ENCODE measurements at regions not wholly inside any gene's neighbourhood (a gene's known extent, or its start where the extent isn't known, plus 50 kb on each side); places are given as distances from the start of the nearest gene placed in this dataset.

DNA sequence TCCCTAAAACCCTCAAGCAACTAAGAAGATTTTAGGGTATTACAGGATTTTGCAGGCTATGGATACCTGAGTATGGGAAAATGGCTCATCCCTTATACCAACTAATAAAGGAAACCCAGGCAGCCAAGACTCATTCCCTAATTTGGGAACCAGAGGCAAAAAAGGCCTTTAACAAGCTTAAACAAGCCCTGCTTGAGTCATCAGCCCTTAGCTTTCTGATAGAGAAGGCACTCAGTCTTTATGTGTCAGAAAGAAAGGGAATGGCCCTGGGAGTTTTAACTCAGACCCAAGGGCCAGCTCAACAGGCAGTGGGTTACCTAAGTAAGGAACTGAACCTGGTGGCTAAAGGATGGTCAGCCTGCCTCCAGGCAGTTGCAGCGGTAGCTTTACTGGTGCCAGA is 96.9 kb upstream of the RMP24 start:
- TF ChIP-seq, protein P1, sequence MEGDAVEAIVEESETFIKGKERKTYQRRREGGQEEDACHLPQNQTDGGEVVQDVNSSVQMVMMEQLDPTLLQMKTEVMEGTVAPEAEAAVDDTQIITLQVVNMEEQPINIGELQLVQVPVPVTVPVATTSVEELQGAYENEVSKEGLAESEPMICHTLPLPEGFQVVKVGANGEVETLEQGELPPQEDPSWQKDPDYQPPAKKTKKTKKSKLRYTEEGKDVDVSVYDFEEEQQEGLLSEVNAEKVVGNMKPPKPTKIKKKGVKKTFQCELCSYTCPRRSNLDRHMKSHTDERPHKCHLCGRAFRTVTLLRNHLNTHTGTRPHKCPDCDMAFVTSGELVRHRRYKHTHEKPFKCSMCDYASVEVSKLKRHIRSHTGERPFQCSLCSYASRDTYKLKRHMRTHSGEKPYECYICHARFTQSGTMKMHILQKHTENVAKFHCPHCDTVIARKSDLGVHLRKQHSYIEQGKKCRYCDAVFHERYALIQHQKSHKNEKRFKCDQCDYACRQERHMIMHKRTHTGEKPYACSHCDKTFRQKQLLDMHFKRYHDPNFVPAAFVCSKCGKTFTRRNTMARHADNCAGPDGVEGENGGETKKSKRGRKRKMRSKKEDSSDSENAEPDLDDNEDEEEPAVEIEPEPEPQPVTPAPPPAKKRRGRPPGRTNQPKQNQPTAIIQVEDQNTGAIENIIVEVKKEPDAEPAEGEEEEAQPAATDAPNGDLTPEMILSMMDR (IDR thresholded peaks at IDR 0.05; ENCODE audit: borderline replicate concordance) = no peak
- DNase-seq = no peak
- H3K9me3 ChIP-seq (replicated peaks) = peaks cover 8% of the 10 kb centered on the region
- no peaks in the 10 kb centered on the region for H3K27me3 ChIP-seq (ENCODE audit: low read depth)
- intact Hi-C loops (cut with micrococcal nuclease) = no loop called here
- no peaks in the 10 kb centered on the region for H3K4me1 ChIP-seq
- no peaks in the 10 kb centered on the region for H3K36me3 ChIP-seq
- no peak overlapping the region for H3K27ac ChIP-seq (replicated peaks)
- H3K4me3 ChIP-seq = no peak overlapping the region

DNA sequence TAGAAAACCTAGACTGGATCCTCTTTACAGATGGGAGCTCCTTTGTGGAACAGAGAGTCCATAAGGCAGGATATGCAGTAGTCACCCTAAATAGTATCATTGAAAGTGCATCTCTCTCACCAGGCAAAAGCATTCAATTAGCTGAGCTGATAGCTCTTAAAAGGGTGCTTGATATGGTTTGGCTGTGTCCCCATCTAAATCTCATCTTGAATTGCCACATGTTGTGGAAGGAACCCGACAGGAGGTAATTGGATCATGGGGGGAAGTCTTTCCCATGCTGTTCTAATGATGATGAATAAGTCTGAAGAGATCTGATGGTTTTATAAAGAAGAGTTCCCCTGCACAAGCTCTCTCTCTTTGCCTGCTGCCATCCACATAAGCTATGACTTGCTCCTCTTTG is 96.2 kb upstream of the RMP24 start:
- no peaks in the 10 kb centered on the region for H3K27me3 ChIP-seq (ENCODE audit: low read depth)
- no peaks in the 10 kb centered on the region for H3K4me1 ChIP-seq
- H3K36me3 ChIP-seq = no peaks in the 10 kb centered on the region
- intact Hi-C loops (cut with micrococcal nuclease) = no loop called here
- TF ChIP-seq, protein P1 (IDR thresholded peaks at IDR 0.05; ENCODE audit: borderline replicate concordance) = no peak
- H3K27ac ChIP-seq (replicated peaks) = no peak overlapping the region
- no peak overlapping the region for H3K4me3 ChIP-seq
- no peak for DNase-seq
- H3K9me3 ChIP-seq (replicated peaks) = peaks cover 8% of the 10 kb centered on the region

DNA sequence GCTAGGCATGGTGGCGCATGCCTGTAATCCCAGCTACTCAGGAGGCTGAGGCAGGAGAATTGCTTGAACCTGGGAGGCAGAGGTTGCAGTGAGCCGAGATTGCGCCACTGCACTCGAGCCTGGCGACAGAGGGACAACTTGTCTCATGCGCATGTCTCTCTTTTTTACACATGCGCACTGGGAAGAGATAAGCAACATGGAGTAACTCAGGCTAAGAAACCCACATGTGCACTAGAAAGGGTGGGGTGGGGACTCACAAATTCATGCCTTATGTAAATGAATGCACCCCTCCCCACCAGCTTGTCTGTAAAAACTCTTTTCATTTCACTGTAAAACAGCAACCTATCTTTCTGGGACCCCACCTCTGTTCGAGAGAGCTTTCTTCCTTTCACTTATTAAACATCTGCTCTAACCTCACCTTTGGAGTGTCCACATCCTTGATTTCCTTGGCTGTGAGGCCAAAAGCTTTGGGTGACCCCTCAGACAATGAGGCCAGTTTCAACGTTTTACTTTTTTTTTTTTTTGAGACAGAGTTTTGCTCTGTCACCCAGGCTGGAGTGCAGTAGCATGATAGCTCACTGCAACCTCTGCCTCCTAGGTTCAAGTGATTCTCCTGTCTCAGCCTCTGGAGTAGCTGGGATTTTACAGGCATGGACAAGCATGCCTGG is 91.6 kb upstream of the RMP24 start:
- Histone ChIP-seq H3K27me3 (ENCODE audit: low read depth) (peaks cover 3% of the 10 kb centered on the region), H3K27ac (replicated peaks) (no peak overlapping the region), H3K4me1 (no peaks in the 10 kb centered on the region), H3K36me3 (no peaks in the 10 kb centered on the region), H3K4me3 (no peak overlapping the region), H3K9me3 (replicated peaks) (no peaks in the 10 kb centered on the region)
- intact Hi-C loops (cut with micrococcal nuclease) = no loop called here
- no peak for DNase-seq
- TF ChIP-seq, protein P1 (IDR thresholded peaks at IDR 0.05; ENCODE audit: borderline replicate concordance) = no peak

DNA sequence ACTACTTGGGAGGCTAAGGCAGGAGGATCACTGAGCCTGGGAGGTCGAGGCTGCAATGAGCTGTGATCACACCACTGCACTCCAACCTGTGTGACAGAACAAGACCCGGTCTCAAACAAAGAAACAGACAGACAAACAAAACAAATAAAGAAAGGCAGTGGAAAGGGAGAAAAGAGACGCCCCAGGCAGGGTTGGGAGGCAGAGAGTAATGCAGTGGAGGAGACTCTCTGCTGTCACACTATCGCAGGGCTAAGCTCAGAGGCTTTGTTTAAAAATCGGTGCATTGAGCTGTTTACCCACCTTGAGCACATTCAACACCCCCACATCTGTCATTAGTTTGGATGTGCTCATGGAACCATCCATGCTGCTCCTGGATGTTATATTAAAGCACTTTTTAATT is 84.2 kb upstream of the RMP24 start:
- Histone ChIP-seq H3K4me1 (no peaks in the 10 kb centered on the region), H3K27ac (replicated peaks) (no peak overlapping the region), H3K27me3 (ENCODE audit: low read depth) (peaks cover 3% of the 10 kb centered on the region), H3K36me3 (no peaks in the 10 kb centered on the region), H3K9me3 (replicated peaks) (peaks cover 18% of the 10 kb centered on the region), H3K4me3 (no peak overlapping the region)
- no peak for DNase-seq
- TF ChIP-seq, protein P1 (IDR thresholded peaks at IDR 0.05; ENCODE audit: borderline replicate concordance) = no peak
- intact Hi-C loops (cut with micrococcal nuclease) = no loop called here

DNA sequence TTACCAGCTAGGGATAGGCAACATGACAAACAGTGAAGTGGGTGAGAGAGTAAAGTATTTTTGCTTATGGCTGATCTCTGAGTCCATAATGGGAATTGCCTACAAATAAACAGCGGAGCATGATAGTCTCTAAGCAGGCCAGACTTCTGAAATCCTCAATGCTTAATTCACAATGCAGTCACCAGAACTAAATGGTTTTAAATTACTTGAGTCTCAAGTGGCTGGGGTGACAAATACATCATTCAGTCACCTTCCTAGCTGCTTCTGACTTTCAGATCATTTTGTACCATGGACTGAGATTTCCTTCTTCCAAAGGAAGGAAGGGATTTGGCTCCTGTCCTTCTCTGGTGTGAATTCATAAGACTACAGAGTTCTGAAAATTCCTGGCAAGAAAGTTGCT is 82.8 kb upstream of the RMP24 start:
- Histone ChIP-seq H3K4me3 (no peak overlapping the region), H3K27me3 (ENCODE audit: low read depth) (peaks cover 2% of the 10 kb centered on the region), H3K9me3 (replicated peaks) (peaks cover 22% of the 10 kb centered on the region), H3K4me1 (no peaks in the 10 kb centered on the region), H3K27ac (replicated peaks) (no peak overlapping the region), H3K36me3 (no peaks in the 10 kb centered on the region)
- TF ChIP-seq, protein P1 (IDR thresholded peaks at IDR 0.05; ENCODE audit: borderline replicate concordance) = no peak
- intact Hi-C loops (cut with micrococcal nuclease) = no loop called here
- no peak for DNase-seq
